Body of pancreas (tissue), 4 donors: ENCODE measurements at regions not wholly inside any gene's neighbourhood (a gene's known extent, or its start where the extent isn't known, plus 50 kb on each side); places are given as distances from the start of the nearest gene placed in this dataset.

Source experiments
- ATAC-seq: fragments of 150-250 bp; one replicate; pipeline ENCODE4 v1.9.1; 2016
- DNase-seq, 4 donors: peaks; one replicate each; pipeline ENCODE4 v3.0.0-alpha.2; 2019
- H3K27ac ChIP-seq, 4 donors: fragments of 200-600 bp; sonication (generic); 1 replicate in 3 of 4; 2 replicates in 1 of 4; pipeline versions ENCODE4 v1.5.1 to v1.6.1; 2016 to 2019; ENCODE audit warnings: mild to moderate bottlenecking in 1 of 4, mixed read lengths in 1 of 4, moderate library complexity in 1 of 4
- H3K27me3 ChIP-seq, 2 donors: fragments of 200-600 bp; sonication (generic); one replicate each; pipeline ENCODE4 v1.6.0; 2016; ENCODE audit warnings: mild to moderate bottlenecking in 1 of 2
- H3K36me3 ChIP-seq, 2 donors: fragments of 200-600 bp; sonication (generic); replicated peaks in 1 of 2; 2 replicates each; pipeline ENCODE4 v1.5.1; 2016; ENCODE audit warnings: low read depth in 2 of 2; ENCODE audit not compliant: insufficient read depth in 1 of 2
- H3K4me1 ChIP-seq: fragments of 200-600 bp; sonication (generic); one replicate; pipeline ENCODE4 v1.6.0; 2016
- H3K4me3 ChIP-seq, 2 donors: fragments of 200-600 bp; sonication (generic); 1 replicate in 1 of 2; 2 replicates in 1 of 2; pipeline ENCODE4 v1.5.1; 2016 to 2019
- H3K9me3 ChIP-seq, 3 donors: fragments of 200-600 bp; sonication (generic); 1 replicate in 2 of 3; 2 replicates in 1 of 3; pipeline ENCODE4 v1.5.1; 2016
- POLR2A ChIP-seq, 3 donors: fragments of 450-650 bp; IDR thresholded peaks; one replicate each; pipeline ENCODE4 v1.6.1; 2016; ENCODE audit warnings: antibody characterized with exemption in 3 of 3, mild to moderate bottlenecking in 2 of 3
- WGBS, 2 donors: methylation state at CpG; one replicate each; pipeline ENCODE4 v1.1.5; 2017; 5-methylcytosine and 5-hydroxymethylcytosine counted together
- intact Hi-C: fragments of 100-400 bp; cut with DNase I; formaldehyde crosslinking; loops from one replicate; pipeline ENCODE4 v1.15.1; 2023
- TF ChIP-seq, protein P1 (sequence below), 7 experiments: fragments of 450-650 bp in 4 of 7; fragments of 200-600 bp in 3 of 7; sonication (generic) in 3 of 7; IDR thresholded peaks; one replicate each; pipeline ENCODE4 v1.5.1; 2016 to 2019; ENCODE audit warnings: antibody characterized with exemption in 7 of 7

GRCh38 chr6:153778216-153778615 lies 260.8 kb upstream of the OPRM1 start:
- DNase-seq, result no peak
- no peak for ATAC-seq
- TF ChIP-seq, protein P1, sequence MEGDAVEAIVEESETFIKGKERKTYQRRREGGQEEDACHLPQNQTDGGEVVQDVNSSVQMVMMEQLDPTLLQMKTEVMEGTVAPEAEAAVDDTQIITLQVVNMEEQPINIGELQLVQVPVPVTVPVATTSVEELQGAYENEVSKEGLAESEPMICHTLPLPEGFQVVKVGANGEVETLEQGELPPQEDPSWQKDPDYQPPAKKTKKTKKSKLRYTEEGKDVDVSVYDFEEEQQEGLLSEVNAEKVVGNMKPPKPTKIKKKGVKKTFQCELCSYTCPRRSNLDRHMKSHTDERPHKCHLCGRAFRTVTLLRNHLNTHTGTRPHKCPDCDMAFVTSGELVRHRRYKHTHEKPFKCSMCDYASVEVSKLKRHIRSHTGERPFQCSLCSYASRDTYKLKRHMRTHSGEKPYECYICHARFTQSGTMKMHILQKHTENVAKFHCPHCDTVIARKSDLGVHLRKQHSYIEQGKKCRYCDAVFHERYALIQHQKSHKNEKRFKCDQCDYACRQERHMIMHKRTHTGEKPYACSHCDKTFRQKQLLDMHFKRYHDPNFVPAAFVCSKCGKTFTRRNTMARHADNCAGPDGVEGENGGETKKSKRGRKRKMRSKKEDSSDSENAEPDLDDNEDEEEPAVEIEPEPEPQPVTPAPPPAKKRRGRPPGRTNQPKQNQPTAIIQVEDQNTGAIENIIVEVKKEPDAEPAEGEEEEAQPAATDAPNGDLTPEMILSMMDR (IDR thresholded peaks at IDR 0.05), result no peak
- TF ChIP-seq POLR2A (IDR thresholded peaks at IDR 0.05), result no peak
- Histone ChIP-seq H3K4me1 (no peaks in the 10 kb centered on the region), H3K27ac (no peak overlapping the region), H3K4me3 (no peak overlapping the region), H3K9me3 (no peaks in the 10 kb centered on the region), H3K27me3 (no peaks in the 10 kb centered on the region), H3K36me3 (no peaks in the 10 kb centered on the region)
- 71 to 78% methylated on average over 2 of the region's 2 CpGs for WGBS, 2 donors
- intact Hi-C loops, result no loop called here

DNA sequence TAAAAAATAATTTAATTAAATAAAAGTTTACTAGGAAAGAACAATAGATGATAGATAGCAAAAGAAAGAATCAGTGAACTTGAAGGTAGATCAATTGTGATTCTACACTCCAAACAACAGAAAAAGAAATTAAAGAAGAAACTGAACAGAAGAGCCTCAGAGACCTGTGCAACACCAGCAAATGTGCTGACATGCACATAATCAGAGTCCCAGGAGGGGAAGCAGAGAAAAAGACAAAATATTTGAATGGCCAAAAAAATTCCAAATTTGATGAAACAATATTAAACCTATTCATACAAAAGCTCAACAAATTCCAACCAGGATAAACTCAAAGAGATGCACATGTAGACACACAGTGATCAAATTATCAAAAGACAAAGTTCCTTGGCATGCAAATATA lies 267.5 kb upstream of the OPRM1 start:
- Histone ChIP-seq H3K27ac (no peak overlapping the region), H3K36me3 (no peaks in the 10 kb centered on the region), H3K27me3 (no peaks in the 10 kb centered on the region), H3K4me1 (no peaks in the 10 kb centered on the region), H3K4me3 (no peak overlapping the region), H3K9me3 (no peaks in the 10 kb centered on the region)
- intact Hi-C loops, result no loop called here
- TF ChIP-seq, protein P1 (IDR thresholded peaks at IDR 0.05), result no peak
- TF ChIP-seq POLR2A (IDR thresholded peaks at IDR 0.05), result no peak
- DNase-seq (no peak), ATAC-seq (no peak)

DNA sequence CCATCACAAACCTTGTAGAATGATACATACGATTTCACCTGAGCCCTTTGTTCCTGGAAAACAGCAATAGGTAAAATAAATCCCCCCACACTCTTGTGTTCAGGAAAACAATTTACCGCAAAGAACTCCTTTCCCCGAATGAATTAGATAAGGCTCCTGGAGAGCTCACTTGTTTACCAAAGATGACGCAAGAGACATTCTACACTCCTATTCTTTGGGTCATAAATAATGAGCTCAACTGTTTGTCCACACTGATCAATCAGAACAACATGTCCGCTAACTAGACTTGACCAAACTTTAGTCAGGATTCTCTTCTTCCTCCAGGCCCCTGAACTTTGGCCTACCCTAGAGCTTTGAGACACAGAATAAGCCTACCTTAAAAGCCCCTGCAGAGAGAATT lies 271.9 kb upstream of the OPRM1 start:
- no peak overlapping the region for H3K4me3 ChIP-seq
- TF ChIP-seq, protein P1 (IDR thresholded peaks at IDR 0.05), result no peak
- TF ChIP-seq POLR2A (IDR thresholded peaks at IDR 0.05), result no peak
- H3K27me3 ChIP-seq, result no peaks in the 10 kb centered on the region
- no peaks in the 10 kb centered on the region for H3K4me1 ChIP-seq
- H3K36me3 ChIP-seq, result no peaks in the 10 kb centered on the region
- ATAC-seq, result peak; percentile 45
- intact Hi-C loops, result no loop called here
- 52 to 58% methylated on average over 5 of the region's 5 CpGs for WGBS, 2 donors
- H3K9me3 ChIP-seq, result no peaks in the 10 kb centered on the region
- no peak for DNase-seq
- peak overlapping the region in 1 of 4 donors; percentile 14 for H3K27ac ChIP-seq

GRCh38 chr6:153758516-153758915 lies 280.5 kb upstream of the OPRM1 start:
- ATAC-seq (no peak), DNase-seq (no peak)
- intact Hi-C loops, result no loop called here
- 81 to 87% methylated on average over 2 of the region's 2 CpGs for WGBS, 2 donors
- H3K27me3 ChIP-seq, result no peaks in the 10 kb centered on the region
- no peaks in the 10 kb centered on the region for H3K9me3 ChIP-seq
- no peak overlapping the region for H3K27ac ChIP-seq
- no peaks in the 10 kb centered on the region for H3K36me3 ChIP-seq
- H3K4me1 ChIP-seq, result no peaks in the 10 kb centered on the region
- no peak for TF ChIP-seq POLR2A (IDR thresholded peaks at IDR 0.05)
- TF ChIP-seq, protein P1 (IDR thresholded peaks at IDR 0.05), result no peak
- H3K4me3 ChIP-seq, result no peak overlapping the region

GRCh38 chr6:153735761-153736160 lies 303.3 kb upstream of the OPRM1 start:
- Histone ChIP-seq H3K4me1 (no peaks in the 10 kb centered on the region), H3K36me3 (no peaks in the 10 kb centered on the region), H3K9me3 (peaks cover 0 to 9% (median 0%) of the 10 kb centered on the region in 3 donors), H3K27ac (no peak overlapping the region), H3K27me3 (no peaks in the 10 kb centered on the region), H3K4me3 (no peak overlapping the region)
- no peak for ATAC-seq
- WGBS, 2 donors, result 66 to 84% methylated on average over 5 of the region's 5 CpGs
- no peak for DNase-seq
- intact Hi-C loops, result no loop called here
- TF ChIP-seq, protein P1 (IDR thresholded peaks at IDR 0.05), result no peak
- no peak for TF ChIP-seq POLR2A (IDR thresholded peaks at IDR 0.05)
